ENCODE measurements at regions not wholly inside any gene's neighbourhood (a gene's known extent, or its start where the extent isn't known, plus 50 kb on each side); places are given as distances from the start of the nearest gene placed in this dataset.

- Histone ChIP-seq H3K27ac (ENCODE audit: extremely low read depth, low read depth, low read length) (no peak overlapping the region), H3K36me3 (ENCODE audit: control insufficient read depth in 2 of 2, insufficient read depth in 1 of 2, low read length in 2 of 2) (no peaks in the 10 kb centered on the region), H3K4me3 (ENCODE audit: low read depth, low read length) (no peak overlapping the region), H3K9me3 (ENCODE audit: control insufficient read depth, insufficient read depth, low read depth, low read length) (no peaks in the 10 kb centered on the region), H3K4me1 (ENCODE audit: control insufficient read depth, insufficient read depth, low read length) (no peaks in the 10 kb centered on the region)
- ChIA-PET CTCF (no interaction called here), POLR2A (no interaction called here)
- no peak for TF ChIP-seq ZIC2 (tag by site-specific recombination; IDR thresholded peaks at IDR 0.05)
Observed at GRCh38 chrX:120768681-120769080, 107.0 kb downstream of the CT47B1 start.

GRCh38 chrX:120768254-120768653, 107.4 kb downstream of the CT47B1 start:
- POLR2A ChIA-PET = no interaction called here
- Histone ChIP-seq H3K36me3 (ENCODE audit: control insufficient read depth in 2 of 2, insufficient read depth in 1 of 2, low read length in 2 of 2) (no peaks in the 10 kb centered on the region), H3K4me3 (ENCODE audit: low read depth, low read length) (no peak overlapping the region), H3K4me1 (ENCODE audit: control insufficient read depth, insufficient read depth, low read length) (no peaks in the 10 kb centered on the region), H3K9me3 (ENCODE audit: control insufficient read depth, insufficient read depth, low read depth, low read length) (no peaks in the 10 kb centered on the region), H3K27ac (ENCODE audit: extremely low read depth, low read depth, low read length) (no peak overlapping the region)
- CTCF ChIA-PET = no interaction called here
- TF ChIP-seq ZNF654 (tag by site-specific recombination; IDR thresholded peaks at IDR 0.05; ENCODE audit: low read depth) (no peak), ZNF114 (tag by site-specific recombination; IDR thresholded peaks at IDR 0.05) (no peak), ZNF391 (tag by site-specific recombination; IDR thresholded peaks at IDR 0.05; ENCODE audit: borderline replicate concordance, low read depth) (no peak), ZNF426 (tag by site-specific recombination; IDR thresholded peaks at IDR 0.05) (no peak), ZBTB44 (tag by site-specific recombination; IDR thresholded peaks at IDR 0.05) (no peak), ZNF280C (tag by site-specific recombination; IDR thresholded peaks at IDR 0.05) (no peak), ZNF529 (tag by site-specific recombination; IDR thresholded peaks at IDR 0.05; ENCODE audit: insufficient replicate concordance) (no peak), ZNF777 (tag by site-specific recombination; IDR thresholded peaks at IDR 0.05; ENCODE audit: borderline replicate concordance) (no peak), ZNF518A (tag by site-specific recombination; conservative IDR thresholded peaks at IDR 0.05; ENCODE audit: low read depth) (no peak), ZBTB11 (tag by site-specific recombination; conservative IDR thresholded peaks at IDR 0.05; ENCODE audit: low read depth) (no peak), ZNF121 (tag by site-specific recombination; IDR thresholded peaks at IDR 0.05) (no peak), BCL6B (tag by site-specific recombination; IDR thresholded peaks at IDR 0.05) (no peak), ZBTB1 (tag by site-specific recombination; IDR thresholded peaks at IDR 0.05) (no peak), ZNF645 (tag by site-specific recombination; IDR thresholded peaks at IDR 0.05) (no peak), ATF2 (tag by site-specific recombination; IDR thresholded peaks at IDR 0.05; ENCODE audit: low read depth) (no peak), GLI2 (tag by site-specific recombination; IDR thresholded peaks at IDR 0.05; ENCODE audit: borderline replicate concordance, low read depth) (no peak), ZNF521 (tag by site-specific recombination; IDR thresholded peaks at IDR 0.05) (no peak)

All from HEK293 (cell line).